ENCODE measurements at regions not wholly inside any gene's neighbourhood (a gene's known extent, or its start where the extent isn't known, plus 50 kb on each side); places are given as distances from the start of the nearest gene placed in this dataset.

- TF ChIP-seq CTCF (IDR thresholded peaks at IDR 0.05; ENCODE audit: low read depth, low read length, poor library complexity, severe bottlenecking) (no peak), EZH2phosphoT487 (IDR thresholded peaks at IDR 0.05; ENCODE audit: borderline replicate concordance, low read length) (no peak)
These were observed 615.0 kb downstream of the FAM133A start for GRCh38 chrX:94288972-94289371.

Data from DOHH2 (cell line).